Skeletal muscle satellite cell (primary cell): ENCODE measurements at regions not wholly inside any gene's neighbourhood (a gene's known extent, or its start where the extent isn't known, plus 50 kb on each side); places are given as distances from the start of the nearest gene placed in this dataset.

Experiments used
- H3K27me3 ChIP-seq: 2 replicates; pipeline ENCODE4 v1.7.0; 2013; ENCODE audit warnings: low read length; ENCODE audit not compliant: control insufficient read depth, insufficient read depth
- H3K36me3 ChIP-seq: 2 replicates; pipeline ENCODE4 v1.7.0; 2013; ENCODE audit warnings: mild to moderate bottlenecking, control low read depth, low read length; ENCODE audit not compliant: insufficient read depth
- H3K4me1 ChIP-seq: 2 replicates; pipeline ENCODE4 v1.7.0; 2013; ENCODE audit warnings: low read length; ENCODE audit not compliant: control insufficient read depth, insufficient read depth
- H3K4me2 ChIP-seq: 2 replicates; pipeline ENCODE4 v1.7.0; 2013; ENCODE audit warnings: mild to moderate bottlenecking, low read length
- H3K4me3 ChIP-seq: 2 replicates; pipeline ENCODE4 v1.7.0; 2013; ENCODE audit warnings: low read length
- H3K9ac ChIP-seq: 2 replicates; pipeline ENCODE4 v1.7.0; 2013; ENCODE audit warnings: mild to moderate bottlenecking, low read depth, low read length, moderate library complexity
- H3K9me3 ChIP-seq: replicated peaks from 2 replicates; pipeline ENCODE4 v1.7.0; 2013; ENCODE audit warnings: mild to moderate bottlenecking, control low read depth, low read length

GRCh38 chr10:36247478-36247877, 605.4 kb upstream of the FZD8 start:
- Histone ChIP-seq H3K9ac (no peak overlapping the region), H3K36me3 (no peaks in the 10 kb centered on the region), H3K4me1 (no peaks in the 10 kb centered on the region), H3K4me3 (no peak overlapping the region), H3K27me3 (no peaks in the 10 kb centered on the region), H3K4me2 (no peak overlapping the region), H3K9me3 (no peaks in the 10 kb centered on the region)

- H3K4me2 ChIP-seq, result no peak overlapping the region
- H3K4me1 ChIP-seq, result no peaks in the 10 kb centered on the region
- H3K9me3 ChIP-seq, result no peaks in the 10 kb centered on the region
- no peak overlapping the region for H3K9ac ChIP-seq
- no peaks in the 10 kb centered on the region for H3K27me3 ChIP-seq
- no peak overlapping the region for H3K4me3 ChIP-seq
- no peaks in the 10 kb centered on the region for H3K36me3 ChIP-seq
Observed at GRCh38 chr10:36236931-36237330, 594.8 kb upstream of the FZD8 start.

- H3K9ac ChIP-seq, result no peak overlapping the region
- H3K4me2 ChIP-seq, result no peak overlapping the region
- H3K27me3 ChIP-seq, result no peaks in the 10 kb centered on the region
- H3K9me3 ChIP-seq, result no peaks in the 10 kb centered on the region
- no peaks in the 10 kb centered on the region for H3K4me1 ChIP-seq
- H3K4me3 ChIP-seq, result no peak overlapping the region
- no peaks in the 10 kb centered on the region for H3K36me3 ChIP-seq
Observed at GRCh38 chr10:36236341-36236740, 594.2 kb upstream of the FZD8 start.

- Histone ChIP-seq H3K4me2 (no peak overlapping the region), H3K4me1 (no peaks in the 10 kb centered on the region), H3K9me3 (no peaks in the 10 kb centered on the region), H3K4me3 (no peak overlapping the region), H3K27me3 (no peaks in the 10 kb centered on the region), H3K36me3 (no peaks in the 10 kb centered on the region), H3K9ac (no peak overlapping the region)
Observed at GRCh38 chr10:36232935-36233334, 590.8 kb upstream of the FZD8 start.

- Histone ChIP-seq H3K4me3 (no peak overlapping the region), H3K9me3 (no peaks in the 10 kb centered on the region), H3K4me1 (no peaks in the 10 kb centered on the region), H3K36me3 (no peaks in the 10 kb centered on the region), H3K4me2 (no peak overlapping the region), H3K9ac (no peak overlapping the region), H3K27me3 (no peaks in the 10 kb centered on the region)
Observed at GRCh38 chr10:36224431-36224985, 582.4 kb upstream of the FZD8 start.

GRCh38 chr10:36221101-36221500, 579.0 kb upstream of the FZD8 start:
- Histone ChIP-seq H3K4me1 (no peaks in the 10 kb centered on the region), H3K4me3 (no peak overlapping the region), H3K36me3 (no peaks in the 10 kb centered on the region), H3K9me3 (no peaks in the 10 kb centered on the region), H3K27me3 (no peaks in the 10 kb centered on the region), H3K9ac (no peak overlapping the region), H3K4me2 (no peak overlapping the region)

- Histone ChIP-seq H3K4me2 (no peak overlapping the region), H3K9me3 (no peaks in the 10 kb centered on the region), H3K4me1 (no peaks in the 10 kb centered on the region), H3K9ac (no peak overlapping the region), H3K4me3 (no peak overlapping the region), H3K36me3 (no peaks in the 10 kb centered on the region), H3K27me3 (no peaks in the 10 kb centered on the region)
Observed at GRCh38 chr10:36220151-36220550, 578.1 kb upstream of the FZD8 start.

- Histone ChIP-seq H3K4me3 (no peak overlapping the region), H3K9me3 (no peaks in the 10 kb centered on the region), H3K36me3 (no peaks in the 10 kb centered on the region), H3K4me2 (no peak overlapping the region), H3K9ac (no peak overlapping the region), H3K27me3 (no peaks in the 10 kb centered on the region), H3K4me1 (no peaks in the 10 kb centered on the region)
Observed at GRCh38 chr10:36211856-36212255, 569.8 kb upstream of the FZD8 start.

GRCh38 chr10:36209480-36209879, 567.4 kb upstream of the FZD8 start:
- Histone ChIP-seq H3K9me3 (no peaks in the 10 kb centered on the region), H3K4me2 (no peak overlapping the region), H3K9ac (no peak overlapping the region), H3K36me3 (no peaks in the 10 kb centered on the region), H3K4me1 (no peaks in the 10 kb centered on the region), H3K27me3 (no peaks in the 10 kb centered on the region), H3K4me3 (no peak overlapping the region)

GRCh38 chr10:36202881-36203280, 560.8 kb upstream of the FZD8 start:
- no peaks in the 10 kb centered on the region for H3K4me1 ChIP-seq
- H3K4me3 ChIP-seq, result no peak overlapping the region
- H3K9ac ChIP-seq, result no peak overlapping the region
- no peaks in the 10 kb centered on the region for H3K27me3 ChIP-seq
- no peaks in the 10 kb centered on the region for H3K9me3 ChIP-seq
- no peak overlapping the region for H3K4me2 ChIP-seq
- H3K36me3 ChIP-seq, result no peaks in the 10 kb centered on the region

GRCh38 chr10:36200577-36200976, 558.5 kb upstream of the FZD8 start:
- H3K27me3 ChIP-seq, result no peaks in the 10 kb centered on the region

GRCh38 chr10:36198322-36198721, 556.2 kb upstream of the FZD8 start:
- H3K9me3 ChIP-seq, result no peaks in the 10 kb centered on the region
- no peak overlapping the region for H3K4me3 ChIP-seq
- H3K27me3 ChIP-seq, result no peaks in the 10 kb centered on the region
- no peak overlapping the region for H3K9ac ChIP-seq
- no peak overlapping the region for H3K4me2 ChIP-seq
- H3K4me1 ChIP-seq, result no peaks in the 10 kb centered on the region
- H3K36me3 ChIP-seq, result no peaks in the 10 kb centered on the region

More at GRCh38 chr10:36200577-36200976, 558.5 kb upstream of the FZD8 start:
- Histone ChIP-seq H3K4me3 (no peak overlapping the region), H3K9ac (no peak overlapping the region), H3K36me3 (no peaks in the 10 kb centered on the region), H3K4me2 (no peak overlapping the region), H3K4me1 (no peaks in the 10 kb centered on the region), H3K9me3 (no peaks in the 10 kb centered on the region)
